Psoas muscle (tissue), 7 donors: ENCODE measurements at regions not wholly inside any gene's neighbourhood (a gene's known extent, or its start where the extent isn't known, plus 50 kb on each side); places are given as distances from the start of the nearest gene placed in this dataset.

Experiments
- ATAC-seq, 4 donors: fragments of 200-7000 bp; cut with Tn5 transposase; one replicate each; pipeline ENCODE4 v1.9.1; 2020; ENCODE audit warnings: moderate library complexity in 3 of 4, mild to moderate bottlenecking in 2 of 4
- DNase-seq, 2 donors: peaks; one replicate each; pipeline ENCODE4 v3.0.0-alpha.2; 2020
- H3K27ac ChIP-seq: fragments of 200-600 bp; one replicate; pipeline ENCODE4 v1.8.0; 2022
- H3K27me3 ChIP-seq, 3 donors: fragments of 200-600 bp in 1 of 3; one replicate each; pipeline versions ENCODE4 v1.6.1 to v1.8.0; 2013 to 2022; ENCODE audit warnings: low read length in 2 of 3, mild to moderate bottlenecking in 2 of 3, moderate library complexity in 1 of 3; ENCODE audit not compliant: insufficient read depth in 3 of 3
- H3K36me3 ChIP-seq, 2 donors: fragments of 200-600 bp in 1 of 2; one replicate each; pipeline versions ENCODE4 v1.6.1 to v1.8.0; 2013 to 2022; ENCODE audit warnings: low read depth in 1 of 2, mild to moderate bottlenecking in 1 of 2, moderate library complexity in 1 of 2; ENCODE audit not compliant: insufficient read depth in 1 of 2
- H3K4me1 ChIP-seq: fragments of 200-600 bp; one replicate; pipeline ENCODE4 v1.8.0; 2022
- H3K4me3 ChIP-seq: fragments of 200-600 bp; one replicate; pipeline ENCODE4 v1.8.0; 2022; ENCODE audit warnings: mild to moderate bottlenecking
- H3K9me3 ChIP-seq: fragments of 200-600 bp; one replicate; pipeline ENCODE4 v1.8.0; 2022
- CTCF ChIP-seq: fragments of 200-600 bp; IDR thresholded peaks from one replicate; pipeline ENCODE4 v1.8.0; 2022; ENCODE audit warnings: antibody characterized with exemption
- WGBS, 3 donors: extraction: QIAGEN DNeasy Blood & Tissue Kit; methylation state at CpG; one replicate each; pipeline versions ENCODE4 v1.1.6 to v1.1.7; 2013; 5-methylcytosine and 5-hydroxymethylcytosine counted together
- intact Hi-C, 2 donors: fragments of 100-400 bp; cut with DNase I; formaldehyde crosslinking; loops; one replicate each; pipeline versions ENCODE4 v1.11.0 to v1.14.2; 2022
- donor health status: healthy with polysubstance abuse.
- donor health status: DM: no; HTN: no; CAD: no; lungs with moderate emphysema.
- donor health status: Bipolar disorder and iron deficiency.
- donor health status: healthy.
- donor health status: DM: yes; HTN: yes; CAD: no.
- donor health status: DM: no; HTN: no; CAD: no.
- donor health status: DM: yes; HTN: yes; CAD: no.

GRCh38 chr12:111068290-111068689 is 147.9 kb upstream of the MYL2 start:
- Histone ChIP-seq H3K4me3 (no peak overlapping the region), H3K27me3 (peaks cover 0 to 15% (median 3%) of the 10 kb centered on the region in 3 donors), H3K9me3 (no peaks in the 10 kb centered on the region), H3K4me1 (no peaks in the 10 kb centered on the region), H3K27ac (no peak overlapping the region), H3K36me3 (no peaks in the 10 kb centered on the region)
- no peak for TF ChIP-seq CTCF
- 19 to 25% (median 22%) methylated on average over 15 of the region's 15 CpGs for WGBS, 3 donors
- intact Hi-C loops, result no loop called here
- DNase-seq (no peak), ATAC-seq (no peak)

- Histone ChIP-seq H3K9me3 (no peaks in the 10 kb centered on the region), H3K4me3 (no peak overlapping the region), H3K27me3 (peaks cover 0 to 15% (median 0%) of the 10 kb centered on the region in 3 donors), H3K36me3 (no peaks in the 10 kb centered on the region), H3K4me1 (no peaks in the 10 kb centered on the region), H3K27ac (no peak overlapping the region)
- 76 to 81% (median 76%) methylated on average over 5 of the region's 5 CpGs for WGBS, 3 donors
- ATAC-seq, result peak in 2 of 4 donors; percentile 43 to 54
- intact Hi-C loops, result no loop called here
- DNase-seq, result no peak
- no peak for TF ChIP-seq CTCF
Observed at GRCh38 chr12:111067498-111067897, 147.1 kb upstream of the MYL2 start.

GRCh38 chr12:111066744-111067437 is 146.5 kb upstream of the MYL2 start:
- Histone ChIP-seq H3K36me3 (no peaks in the 10 kb centered on the region), H3K4me3 (no peak overlapping the region), H3K27ac (no peak overlapping the region), H3K27me3 (peaks cover 0 to 15% (median 0%) of the 10 kb centered on the region in 3 donors), H3K9me3 (no peaks in the 10 kb centered on the region), H3K4me1 (no peaks in the 10 kb centered on the region)
- TF ChIP-seq CTCF, result no peak
- 59 to 64% (median 60%) methylated on average over 5 of the region's 5 CpGs for WGBS, 3 donors
- intact Hi-C loops, result no loop called here
- DNase-seq (no peak), ATAC-seq (peak in 1 of 4 donors; percentile 46)

GRCh38 chr12:111064982-111065381 is 144.6 kb upstream of the MYL2 start:
- no peaks in the 10 kb centered on the region for H3K9me3 ChIP-seq
- DNase-seq (no peak), ATAC-seq (no peak)
- H3K27ac ChIP-seq, result no peak overlapping the region
- no peak for TF ChIP-seq CTCF
- WGBS, 3 donors, result 82 to 88% (median 82%) methylated on average over 2 of the region's 2 CpGs
- no peaks in the 10 kb centered on the region for H3K4me1 ChIP-seq
- peaks cover 0 to 15% (median 0%) of the 10 kb centered on the region in 3 donors for H3K27me3 ChIP-seq
- no peak overlapping the region for H3K4me3 ChIP-seq
- intact Hi-C loops, result no loop called here
- H3K36me3 ChIP-seq, result no peaks in the 10 kb centered on the region

GRCh38 chr12:111064154-111064553 is 143.8 kb upstream of the MYL2 start:
- 94 to 96% (median 94%) methylated on average over 3 of the region's 3 CpGs for WGBS, 3 donors
- H3K27me3 ChIP-seq, result peaks cover 0 to 8% (median 0%) of the 10 kb centered on the region in 3 donors
- H3K4me3 ChIP-seq, result no peak overlapping the region
- intact Hi-C loops, result no loop called here
- ATAC-seq (no peak), DNase-seq (no peak)
- no peak for TF ChIP-seq CTCF
- no peaks in the 10 kb centered on the region for H3K36me3 ChIP-seq
- no peaks in the 10 kb centered on the region for H3K9me3 ChIP-seq
- no peaks in the 10 kb centered on the region for H3K4me1 ChIP-seq
- no peak overlapping the region for H3K27ac ChIP-seq
